H1 (cell line): ENCODE measurements at regions not wholly inside any gene's neighbourhood (a gene's known extent, or its start where the extent isn't known, plus 50 kb on each side); places are given as distances from the start of the nearest gene placed in this dataset.

ENCODE experiments used
- CTCF ChIA-PET: fragments of 300-600 bp; sonication (Branson Sonifier 250); formaldehyde crosslinking; loops from one replicate; lab custom pipeline; 2021; ENCODE audit not compliant: partially characterized antibody; lab: Charles Lee
- POLR2A ChIA-PET: fragments of 300-600 bp; sonication (Branson Sonifier 250); formaldehyde crosslinking; loops from one replicate; lab custom pipeline; 2021; ENCODE audit warnings: inconsistent platforms; ENCODE audit not compliant: partially characterized antibody; lab: Charles Lee
- DNase-seq, 2 experiments: peaks; one replicate each; pipeline versions ENCODE4 v3.0.0 to v3.0.0-alpha.2; 2010 to 2022; ENCODE audit warnings: low spot score in 2 of 2, low read depth in 1 of 2, mixed read lengths in 1 of 2
- FAIRE-seq: peaks from 2 replicates; lab custom pipeline; 2011; peaks lifted over from hg19 to GRCh38; lab: Jason Lieb, UNC
- H2AFZ ChIP-seq: 2 replicates; pipeline ENCODE4 v1.8.1; 2012; ENCODE audit warnings: low read length, inconsistent platforms
- H2AK5ac ChIP-seq: 2 replicates; pipeline ENCODE4 v1.6.1; 2013; ENCODE audit warnings: low read depth, low read length
- H2BK120ac ChIP-seq: replicated peaks from 2 replicates; pipeline ENCODE3; 2013; ENCODE audit warnings: low read depth, low read length, inconsistent platforms
- H2BK12ac ChIP-seq: 2 replicates; pipeline ENCODE4 v1.6.1; 2013; ENCODE audit warnings: low read depth, low read length
- H2BK15ac ChIP-seq: 2 replicates; pipeline ENCODE4 v1.6.1; 2013; ENCODE audit warnings: low read length
- H2BK20ac ChIP-seq: 2 replicates; pipeline ENCODE4 v1.6.1; 2013; ENCODE audit warnings: low read length
- H2BK5ac ChIP-seq: 2 replicates; pipeline ENCODE4 v1.6.1; 2013; ENCODE audit warnings: low read depth, low read length
- H3K14ac ChIP-seq: 2 replicates; pipeline ENCODE4 v1.6.1; 2013; ENCODE audit warnings: inconsistent platforms; ENCODE audit not compliant: insufficient read length
- H3K18ac ChIP-seq: 2 replicates; pipeline ENCODE4 v1.6.1; 2013; ENCODE audit warnings: low read length; ENCODE audit errors: extremely low read depth
- H3K23ac ChIP-seq: 2 replicates; pipeline ENCODE4 v1.6.1; 2013; ENCODE audit warnings: inconsistent platforms; ENCODE audit not compliant: insufficient read length
- H3K23me2 ChIP-seq: 2 replicates; pipeline ENCODE4 v1.6.1; 2013; ENCODE audit warnings: low read depth, low read length
- H3K27ac ChIP-seq: 2 replicates; pipeline ENCODE4 v1.6.1; 2011; ENCODE audit warnings: low read depth, low read length, inconsistent platforms
- H3K27me3 ChIP-seq, 4 experiments: replicated peaks in 1 of 4; 1 replicate in 1 of 4; 2 replicates in 3 of 4; pipeline versions ENCODE4 v1.6.1 to v1.8.1; 2011 to 2013; ENCODE audit warnings: low read length in 3 of 4, mild to moderate bottlenecking in 3 of 4, inconsistent platforms in 2 of 4, mixed read lengths in 2 of 4, moderate library complexity in 1 of 4; ENCODE audit not compliant: control insufficient read depth in 3 of 4, insufficient read depth in 3 of 4; ENCODE audit errors: extremely low read depth in 1 of 4
- H3K36me3 ChIP-seq, 4 experiments: 2 replicates each; pipeline versions ENCODE4 v1.6.1 to v1.8.1; 2011 to 2013; ENCODE audit warnings: mild to moderate bottlenecking in 4 of 4, low read length in 3 of 4, moderate library complexity in 2 of 4, control low read depth in 1 of 4, inconsistent platforms in 1 of 4; ENCODE audit not compliant: insufficient read depth in 4 of 4, control insufficient read depth in 2 of 4
- H3K4ac ChIP-seq: replicated peaks from 2 replicates; pipeline ENCODE3; 2013; ENCODE audit warnings: low read length, low read depth, mixed read lengths, inconsistent platforms; ENCODE audit not compliant: insufficient read length
- H3K4me1 ChIP-seq, 4 experiments: replicated peaks in 1 of 4; 1 replicate in 1 of 4; 2 replicates in 3 of 4; pipeline versions ENCODE4 v1.6.1 to v1.8.1; 2011 to 2013; ENCODE audit warnings: low read length in 3 of 4, inconsistent platforms in 2 of 4, mixed read lengths in 1 of 4; ENCODE audit not compliant: insufficient read depth in 4 of 4, control insufficient read depth in 3 of 4
- H3K4me2 ChIP-seq, 2 experiments: 2 replicates each; pipeline versions ENCODE4 v1.6.1 to v1.8.1; 2011 to 2013; ENCODE audit warnings: low read depth in 2 of 2, low read length in 2 of 2, control low read depth in 1 of 2, inconsistent platforms in 1 of 2, mild to moderate bottlenecking in 1 of 2; ENCODE audit not compliant: insufficient read depth in 1 of 2
- H3K4me3 ChIP-seq, 4 experiments: fragments of 200-600, 300-600 bp in 1 of 4; sonication (generic), shearing (Covaris generic), sonication (Bioruptor Twin) in 1 of 4; 2 replicates each; pipeline versions ENCODE4 v1.5.1 to v1.8.1; 2011 to 2016; ENCODE audit warnings: low read length in 4 of 4, low read depth in 3 of 4, control low read depth in 2 of 4, inconsistent platforms in 2 of 4, mild to moderate bottlenecking in 2 of 4, mixed read lengths in 1 of 4, moderate library complexity in 1 of 4; ENCODE audit not compliant: insufficient read depth in 2 of 4; ENCODE audit errors: extremely low read depth in 1 of 4
- H3K56ac ChIP-seq: replicated peaks from 2 replicates; pipeline ENCODE3; 2013; ENCODE audit warnings: low read depth, mild to moderate bottlenecking, mixed read lengths, low read length, inconsistent platforms; ENCODE audit not compliant: insufficient read length
- H3K79me1 ChIP-seq: 2 replicates; pipeline ENCODE4 v1.6.1; 2013; ENCODE audit warnings: low read depth, low read length, control low read depth
- H3K79me2 ChIP-seq, 2 experiments: 2 replicates each; pipeline versions ENCODE4 v1.6.1 to v1.8.1; 2012 to 2013; ENCODE audit warnings: low read length in 2 of 2, mild to moderate bottlenecking in 2 of 2, inconsistent platforms in 1 of 2; ENCODE audit not compliant: insufficient read depth in 2 of 2, control insufficient read depth in 1 of 2
- H3K9ac ChIP-seq, 4 experiments: replicated peaks in 1 of 4; 1 replicate in 1 of 4; 2 replicates in 3 of 4; pipeline versions ENCODE4 v1.6.1 to v1.8.1; 2011 to 2013; ENCODE audit warnings: low read depth in 3 of 4, low read length in 3 of 4, control low read depth in 2 of 4, mild to moderate bottlenecking in 2 of 4, moderate library complexity in 2 of 4, inconsistent platforms in 1 of 4; ENCODE audit errors: extremely low read depth in 1 of 4
- H3K9me3 ChIP-seq, 2 experiments: 2 replicates each; pipeline versions ENCODE4 v1.6.1 to v1.8.1; 2012 to 2013; ENCODE audit warnings: mild to moderate bottlenecking in 2 of 2, moderate library complexity in 2 of 2, control low read depth in 1 of 2, inconsistent platforms in 1 of 2, low read depth in 1 of 2, low read length in 1 of 2, mixed read lengths in 1 of 2; ENCODE audit not compliant: insufficient read depth in 2 of 2
- H4K20me1 ChIP-seq, 2 experiments: replicated peaks in 1 of 2; 2 replicates each; pipeline versions ENCODE3 to v1.8.1; 2011 to 2013; ENCODE audit warnings: inconsistent platforms in 2 of 2, low read length in 2 of 2, mild to moderate bottlenecking in 1 of 2; ENCODE audit not compliant: insufficient read depth in 2 of 2, control insufficient read depth in 1 of 2
- H4K5ac ChIP-seq: 2 replicates; pipeline ENCODE4 v1.6.1; 2013; ENCODE audit warnings: low read length, low read depth, mixed read lengths, inconsistent platforms; ENCODE audit not compliant: insufficient read length
- H4K8ac ChIP-seq: 2 replicates; pipeline ENCODE4 v1.8.0; 2013; ENCODE audit warnings: mild to moderate bottlenecking, moderate library complexity, low read length, inconsistent platforms; ENCODE audit not compliant: insufficient read depth; ENCODE audit errors: extremely low read depth
- H4K91ac ChIP-seq: replicated peaks from 2 replicates; pipeline ENCODE3; 2013; ENCODE audit warnings: low read length, mixed read lengths, inconsistent platforms; ENCODE audit not compliant: insufficient read length
- ASH2L ChIP-seq: fragments of 200-600, 300-600 bp; sonication (generic); IDR thresholded peaks from one replicate; pipeline ENCODE4 v1.7.1; 2017; ENCODE audit warnings: low read length
- BCL11A ChIP-seq, 2 experiments: IDR thresholded peaks; one replicate each; pipeline ENCODE4 v1.6.1; 2011; ENCODE audit warnings: low read depth in 2 of 2, low read length in 2 of 2, mild to moderate bottlenecking in 2 of 2
- BRCA1 ChIP-seq: IDR thresholded peaks from 2 replicates; pipeline ENCODE4 v1.6.1; 2012; ENCODE audit warnings: low read depth, low read length, improper control_type of control experiment
- CEBPB ChIP-seq: IDR thresholded peaks from 2 replicates; pipeline ENCODE4 v1.6.1; 2012; ENCODE audit warnings: low read depth, low read length
- CHD1 ChIP-seq: IDR thresholded peaks from 2 replicates; pipeline ENCODE4 v1.6.1; 2012; ENCODE audit warnings: low read depth, low read length, improper control_type of control experiment
- CHD2 ChIP-seq: IDR thresholded peaks from 2 replicates; pipeline ENCODE4 v1.6.1; 2012; ENCODE audit warnings: low read length, improper control_type of control experiment
- HDAC2 ChIP-seq, 2 experiments: fragments of 300-600 bp in 1 of 2; sonication (generic) in 1 of 2; IDR thresholded peaks; 2 replicates each; pipeline ENCODE4 v1.6.1; 2011 to 2012; ENCODE audit warnings: low read depth in 2 of 2, low read length in 2 of 2, mild to moderate bottlenecking in 2 of 2, moderate library complexity in 2 of 2, borderline replicate concordance in 1 of 2, inconsistent platforms in 1 of 2
- KDM1A ChIP-seq: fragments of 200-600, 300-600 bp; sonication (generic); IDR thresholded peaks from 2 replicates; pipeline ENCODE4 v1.7.1; 2016; ENCODE audit warnings: mild to moderate bottlenecking, low read length, borderline replicate concordance
- KDM4A ChIP-seq: IDR thresholded peaks from one replicate; pipeline ENCODE4 v1.7.1; 2012; ENCODE audit warnings: low read depth, mild to moderate bottlenecking, moderate library complexity, low read length, inconsistent platforms; ENCODE audit not compliant: severe bottlenecking
- PHF8 ChIP-seq: fragments of 200-600 bp; sonication (generic); conservative IDR thresholded peaks from 2 replicates; pipeline ENCODE4 v1.7.1; 2012; ENCODE audit warnings: low read depth, mild to moderate bottlenecking, inconsistent platforms, low read length, moderate library complexity
- POLR2A ChIP-seq, 2 experiments: IDR thresholded peaks; 1 replicate in 1 of 2; 2 replicates in 1 of 2; pipeline ENCODE4 v1.6.1; 2011; ENCODE audit warnings: low read depth in 2 of 2, low read length in 2 of 2, mild to moderate bottlenecking in 2 of 2; ENCODE audit errors: control extremely low read depth in 1 of 2
- RFX5 ChIP-seq: IDR thresholded peaks from 2 replicates; pipeline ENCODE4 v1.6.1; 2011; ENCODE audit warnings: low read depth, low read length, improper control_type of control experiment, borderline replicate concordance
- WGBS, 2 experiments: shearing (Covaris generic) in 1 of 2; methylation state at CpG; one replicate each; pipeline versions ENCODE4 v1.1.6 to v1.1.7; 2013 to 2015; ENCODE audit warnings: low lambda C conversion rate in 2 of 2, mixed read lengths in 2 of 2, inconsistent platforms in 1 of 2, low coverage in 1 of 2, missing lambda C conversion rate in 1 of 2; ENCODE audit not compliant: insufficient replicate concordance in 2 of 2, insufficient coverage in 1 of 2, insufficient read length in 1 of 2; ENCODE audit errors: extremely low coverage in 1 of 2, missing lambda C conversion rate in 1 of 2; 5-methylcytosine and 5-hydroxymethylcytosine counted together
- TF ChIP-seq, protein P1 (sequence below): IDR thresholded peaks from 2 replicates; pipeline ENCODE4 v1.6.1; 2011; ENCODE audit warnings: low read length, improper control_type of control experiment
- TF ChIP-seq, protein P2 (sequence below): IDR thresholded peaks from 2 replicates; pipeline ENCODE4 v1.6.1; 2011; ENCODE audit warnings: low read depth, mild to moderate bottlenecking, low read length; ENCODE audit not compliant: insufficient read depth

GRCh38 chr7:35545831-35546230, 149.1 kb downstream of the HERPUD2 start:
- H4K20me1 ChIP-seq = no peaks in the 10 kb centered on the region
- no peaks in the 10 kb centered on the region for H3K27me3 ChIP-seq
- H4K8ac ChIP-seq = no peak overlapping the region
- no peak overlapping the region for H4K5ac ChIP-seq
- no peak overlapping the region for H3K27ac ChIP-seq
- H2AK5ac ChIP-seq = no peak overlapping the region
- no peak overlapping the region for H3K4me3 ChIP-seq
- H2BK12ac ChIP-seq = no peak overlapping the region
- H4K91ac ChIP-seq = no peak overlapping the region
- no peak overlapping the region for H3K18ac ChIP-seq
- CTCF ChIA-PET = interaction anchor here (0.6 to 2.0 kb wide), 7 partner anchors 8 to 116 kb away, joined by 3 to 9 read pairs (median 4); no protein-coding TSS in a partner anchor
- no peak overlapping the region for H3K9ac ChIP-seq
- H3K36me3 ChIP-seq = no peaks in the 10 kb centered on the region
- DNase-seq (no peak), FAIRE-seq (no peak)
- no peak overlapping the region for H3K4ac ChIP-seq
- POLR2A ChIA-PET = no interaction called here
- no peaks in the 10 kb centered on the region for H3K4me1 ChIP-seq
- no peak overlapping the region for H3K14ac ChIP-seq
- 92% methylated on average over 5 of the region's 5 CpGs; no CpG with 5 or more reads in 1 of the 2 experiments for WGBS, 2 experiments
- H3K4me2 ChIP-seq = no peak overlapping the region
- H3K9me3 ChIP-seq = no peaks in the 10 kb centered on the region
- no peak overlapping the region for H2BK120ac ChIP-seq
- no peak overlapping the region for H3K23ac ChIP-seq
- no peaks in the 10 kb centered on the region for H3K79me1 ChIP-seq
- no peak overlapping the region for H2BK15ac ChIP-seq
- H2BK5ac ChIP-seq = no peak overlapping the region
- no peak overlapping the region for H2BK20ac ChIP-seq
- no peaks in the 10 kb centered on the region for H3K79me2 ChIP-seq
- H3K56ac ChIP-seq = no peak overlapping the region
- 0 out of 2 replicates have a peak overlapping the region, but pooled peaks have one; percentile 29 for H2AFZ ChIP-seq
- no peaks in the 10 kb centered on the region for H3K23me2 ChIP-seq
- no peak for TF ChIP-seq CHD1
- no peak for TF ChIP-seq BRCA1
- TF ChIP-seq, protein P1, sequence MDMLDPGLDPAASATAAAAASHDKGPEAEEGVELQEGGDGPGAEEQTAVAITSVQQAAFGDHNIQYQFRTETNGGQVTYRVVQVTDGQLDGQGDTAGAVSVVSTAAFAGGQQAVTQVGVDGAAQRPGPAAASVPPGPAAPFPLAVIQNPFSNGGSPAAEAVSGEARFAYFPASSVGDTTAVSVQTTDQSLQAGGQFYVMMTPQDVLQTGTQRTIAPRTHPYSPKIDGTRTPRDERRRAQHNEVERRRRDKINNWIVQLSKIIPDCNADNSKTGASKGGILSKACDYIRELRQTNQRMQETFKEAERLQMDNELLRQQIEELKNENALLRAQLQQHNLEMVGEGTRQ = no peak
- TF ChIP-seq KDM4A = no peak
- TF ChIP-seq RFX5 = no peak
- TF ChIP-seq CHD2 = no peak
- TF ChIP-seq ASH2L = no peak
- no peak for TF ChIP-seq CEBPB
- no peak for TF ChIP-seq PHF8
- no peak for TF ChIP-seq POLR2A (IDR thresholded peaks at IDR 0.05; ENCODE audit: control extremely low read depth in 1 of 2, low read depth in 2 of 2, low read length in 2 of 2)
- TF ChIP-seq, protein P2, sequence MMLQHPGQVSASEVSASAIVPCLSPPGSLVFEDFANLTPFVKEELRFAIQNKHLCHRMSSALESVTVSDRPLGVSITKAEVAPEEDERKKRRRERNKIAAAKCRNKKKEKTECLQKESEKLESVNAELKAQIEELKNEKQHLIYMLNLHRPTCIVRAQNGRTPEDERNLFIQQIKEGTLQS = no peak
- TF ChIP-seq KDM1A = no peak
- TF ChIP-seq HDAC2 (IDR thresholded peaks at IDR 0.05; ENCODE audit: borderline replicate concordance in 1 of 2, low read depth in 2 of 2, low read length in 2 of 2) = no peak
- no peak for TF ChIP-seq BCL11A (IDR thresholded peaks at IDR 0.05; ENCODE audit: low read depth in 2 of 2, low read length in 2 of 2)
